Medulla oblongata (tissue), 1 donor: ENCODE measurements at regions not wholly inside any gene's neighbourhood (a gene's known extent, or its start where the extent isn't known, plus 50 kb on each side); places are given as distances from the start of the nearest gene placed in this dataset.

Experiments used
- DNase-seq: peaks from one replicate; pipeline ENCODE4 v3.0.0-alpha.2; 2015; ENCODE audit errors: extremely low spot score

GRCh38 chr6:14713008-14713960 lies 532.6 kb upstream of the JARID2 start:
- peak; percentile 62 for DNase-seq

- DNase-seq, result no peak
Measured at GRCh38 chr6:14713966-14714631, 531.8 kb upstream of the JARID2 start.

GRCh38 chr6:14715076-14715475 lies 530.8 kb upstream of the JARID2 start:
- no peak for DNase-seq

GRCh38 chr6:14716499-14717146 lies 529.2 kb upstream of the JARID2 start:
- DNase-seq, result no peak

GRCh38 chr6:14717307-14717706 lies 528.6 kb upstream of the JARID2 start:
- DNase-seq, result no peak

- no peak for DNase-seq
Measured at GRCh38 chr6:14718861-14719260, 527.0 kb upstream of the JARID2 start.

GRCh38 chr6:14719270-14719669 lies 526.6 kb upstream of the JARID2 start:
- DNase-seq, result no peak

- no peak for DNase-seq
Measured at GRCh38 chr6:14720411-14721102, 525.3 kb upstream of the JARID2 start.

- DNase-seq, result peak; percentile 63
Measured at GRCh38 chr6:14721103-14721758, 524.6 kb upstream of the JARID2 start.

- DNase-seq, result no peak
Measured at GRCh38 chr6:14722001-14722562, 523.8 kb upstream of the JARID2 start.

- no peak for DNase-seq
Measured at GRCh38 chr6:14722704-14723103, 523.2 kb upstream of the JARID2 start.

- no peak for DNase-seq
Measured at GRCh38 chr6:14723535-14724086, 522.3 kb upstream of the JARID2 start.

GRCh38 chr6:14724549-14724948 lies 521.3 kb upstream of the JARID2 start:
- DNase-seq, result no peak

- DNase-seq, result no peak
Measured at GRCh38 chr6:14726816-14727493, 518.9 kb upstream of the JARID2 start.

GRCh38 chr6:14727494-14728395 lies 518.1 kb upstream of the JARID2 start:
- peak; percentile 57 for DNase-seq

GRCh38 chr6:14728396-14729024 lies 517.4 kb upstream of the JARID2 start:
- peak; percentile 27 for DNase-seq

- DNase-seq, result peak; percentile 61
Measured at GRCh38 chr6:14729129-14729871, 516.6 kb upstream of the JARID2 start.

GRCh38 chr6:14730654-14731053 lies 515.2 kb upstream of the JARID2 start:
- DNase-seq, result no peak
